DND-41 (cell line): ENCODE measurements at regions not wholly inside any gene's neighbourhood (a gene's known extent, or its start where the extent isn't known, plus 50 kb on each side); places are given as distances from the start of the nearest gene placed in this dataset.

Experiments used
- ATAC-seq: fragments of 200-7000 bp; cut with Tn5 transposase; 3 replicates; pipeline ENCODE4 v1.9.1; 2021; ENCODE audit warnings: low read depth; ENCODE audit not compliant: insufficient read depth
- DNase-seq: peaks from one replicate; pipeline ENCODE4 v3.0.0-alpha.2; 2020
- H2AFZ ChIP-seq: 2 replicates; pipeline ENCODE4 v1.6.0; 2012; ENCODE audit warnings: low read depth, low read length
- H3K27ac ChIP-seq: 2 replicates; pipeline ENCODE4 v1.5.1; 2012; ENCODE audit warnings: low read length, inconsistent platforms
- H3K27me3 ChIP-seq: fragments of 200-600 bp; sonication (generic); 2 replicates; pipeline ENCODE4 v1.6.0; 2012; ENCODE audit warnings: low read length, mild to moderate bottlenecking, inconsistent platforms; ENCODE audit not compliant: insufficient read depth, poor library complexity
- H3K36me3 ChIP-seq: 2 replicates; pipeline ENCODE4 v1.5.1; 2012; ENCODE audit warnings: low read length, inconsistent platforms; ENCODE audit not compliant: insufficient read depth
- H3K4me1 ChIP-seq: 2 replicates; pipeline ENCODE4 v1.5.1; 2012; ENCODE audit warnings: mild to moderate bottlenecking, low read length; ENCODE audit not compliant: insufficient read depth
- H3K4me2 ChIP-seq: 2 replicates; pipeline ENCODE4 v1.6.0; 2012; ENCODE audit warnings: mild to moderate bottlenecking, moderate library complexity, low read length, inconsistent platforms; ENCODE audit not compliant: insufficient read depth
- H3K4me3 ChIP-seq, 2 experiments: fragments of 200-600 bp in 1 of 2; shearing (Covaris generic) in 1 of 2; 2 replicates each; pipeline ENCODE4 v1.5.1; 2012 to 2016; ENCODE audit warnings: inconsistent platforms in 2 of 2, low read length in 2 of 2, mild to moderate bottlenecking in 2 of 2, low read depth in 1 of 2, moderate library complexity in 1 of 2
- H3K79me2 ChIP-seq: 2 replicates; pipeline ENCODE4 v1.6.0; 2012; ENCODE audit warnings: low read length, inconsistent platforms; ENCODE audit not compliant: insufficient read depth
- H3K9ac ChIP-seq: 2 replicates; pipeline ENCODE4 v1.6.0; 2012; ENCODE audit warnings: low read depth, mild to moderate bottlenecking, inconsistent platforms, low read length, moderate library complexity
- H3K9me3 ChIP-seq: 2 replicates; pipeline ENCODE4 v1.5.1; 2012; ENCODE audit warnings: low read length, moderate library complexity, mild to moderate bottlenecking, inconsistent platforms; ENCODE audit not compliant: insufficient read depth, severe bottlenecking
- H4K20me1 ChIP-seq: 2 replicates; pipeline ENCODE4 v1.6.0; 2012; ENCODE audit warnings: low read length; ENCODE audit not compliant: insufficient read depth
- CTCF ChIP-seq: IDR thresholded peaks from 2 replicates; pipeline ENCODE4 v1.5.1; 2012; ENCODE audit warnings: borderline replicate concordance, low read length, moderate library complexity, mild to moderate bottlenecking; ENCODE audit not compliant: poor library complexity, severe bottlenecking; ENCODE audit errors: extremely low read depth
- EZH2 ChIP-seq: IDR thresholded peaks from 3 replicates; pipeline ENCODE4 v1.6.1; 2012; ENCODE audit warnings: borderline replicate concordance, low read depth, mild to moderate bottlenecking, moderate library complexity, low read length, inconsistent platforms; ENCODE audit not compliant: severe bottlenecking

- H4K20me1 ChIP-seq = 0 out of 2 replicates have a peak, but pooled peaks cover 7% of the 10 kb centered on the region
- H3K79me2 ChIP-seq = no peaks in the 10 kb centered on the region
- H3K4me3 ChIP-seq = no peak overlapping the region
- H3K9me3 ChIP-seq = no peaks in the 10 kb centered on the region
- H3K27me3 ChIP-seq = peaks cover 41% of the 10 kb centered on the region
- H3K4me2 ChIP-seq = no peak overlapping the region
- TF ChIP-seq CTCF = no peak
- TF ChIP-seq EZH2 = no peak
- H3K4me1 ChIP-seq = no peaks in the 10 kb centered on the region
- ATAC-seq (no peak), DNase-seq (no peak)
- no peak overlapping the region for H3K27ac ChIP-seq
- H3K9ac ChIP-seq = no peak overlapping the region
- no peaks in the 10 kb centered on the region for H3K36me3 ChIP-seq
- no peak overlapping the region for H2AFZ ChIP-seq
Observed at GRCh38 chr7:155381852-155382801, 75.8 kb upstream of the EN2 start.

GRCh38 chr7:155382802-155383171, 75.1 kb upstream of the EN2 start:
- TF ChIP-seq EZH2 = no peak
- no peak for TF ChIP-seq CTCF
- Histone ChIP-seq H3K9ac (no peak overlapping the region), H3K4me1 (no peaks in the 10 kb centered on the region), H3K79me2 (no peaks in the 10 kb centered on the region), H3K27me3 (peaks cover 41% of the 10 kb centered on the region), H2AFZ (no peak overlapping the region), H4K20me1 (0 out of 2 replicates have a peak, but pooled peaks cover 7% of the 10 kb centered on the region), H3K4me2 (no peak overlapping the region), H3K4me3 (no peak overlapping the region), H3K27ac (no peak overlapping the region), H3K9me3 (no peaks in the 10 kb centered on the region), H3K36me3 (no peaks in the 10 kb centered on the region)
- ATAC-seq (no peak), DNase-seq (no peak)

GRCh38 chr7:155383756-155384491, 74.0 kb upstream of the EN2 start:
- no peak overlapping the region for H3K4me3 ChIP-seq
- 0 out of 2 replicates have a peak, but pooled peaks cover 3% of the 10 kb centered on the region for H4K20me1 ChIP-seq
- no peaks in the 10 kb centered on the region for H3K36me3 ChIP-seq
- H3K9me3 ChIP-seq = no peaks in the 10 kb centered on the region
- no peak overlapping the region for H3K27ac ChIP-seq
- H3K9ac ChIP-seq = no peak overlapping the region
- no peak for TF ChIP-seq CTCF
- TF ChIP-seq EZH2 = no peak
- no peaks in the 10 kb centered on the region for H3K4me1 ChIP-seq
- H3K79me2 ChIP-seq = no peaks in the 10 kb centered on the region
- ATAC-seq = no peak
- H2AFZ ChIP-seq = no peak overlapping the region
- no peak overlapping the region for H3K4me2 ChIP-seq
- H3K27me3 ChIP-seq = peaks cover 36% of the 10 kb centered on the region
- DNase-seq = no peak
